GM18867 (cell line): ENCODE measurements at regions not wholly inside any gene's neighbourhood (a gene's known extent, or its start where the extent isn't known, plus 50 kb on each side); places are given as distances from the start of the nearest gene placed in this dataset.

Experiments
- ATAC-seq: cut with Tn5 transposase; IDR thresholded peaks from one replicate; pipeline ENCODE4 v1.9.1; 2021; ENCODE audit warnings: mild to moderate bottlenecking, moderate library complexity; ENCODE audit not compliant: unreplicated experiment

GRCh38 chr10:130576427-130576826 is 440.2 kb downstream of the GLRX3 start:
- no peak for ATAC-seq

- ATAC-seq: no peak
Observed at GRCh38 chr10:130577039-130577438, 440.8 kb downstream of the GLRX3 start.

- ATAC-seq: no peak
Observed at GRCh38 chr10:130578532-130579289, 442.5 kb downstream of the GLRX3 start.

GRCh38 chr10:130579913-130580312 is 443.7 kb downstream of the GLRX3 start:
- ATAC-seq: no peak

- no peak for ATAC-seq
Observed at GRCh38 chr10:130580975-130581374, 444.8 kb downstream of the GLRX3 start.

- no peak for ATAC-seq
Observed at GRCh38 chr10:130587718-130588117, 451.5 kb downstream of the GLRX3 start.

GRCh38 chr10:130606001-130606405 is 469.8 kb downstream of the GLRX3 start:
- ATAC-seq: no peak

GRCh38 chr10:130607366-130607765 is 471.2 kb downstream of the GLRX3 start:
- no peak for ATAC-seq

GRCh38 chr10:130611239-130611638 is 475.0 kb downstream of the GLRX3 start:
- ATAC-seq: no peak

- ATAC-seq: no peak
Observed at GRCh38 chr10:130615457-130615856, 479.3 kb downstream of the GLRX3 start.

- ATAC-seq: no peak
Observed at GRCh38 chr10:130617985-130618384, 481.8 kb downstream of the GLRX3 start.

GRCh38 chr10:130618647-130619046 is 482.5 kb downstream of the GLRX3 start:
- ATAC-seq: no peak

- ATAC-seq: no peak
Observed at GRCh38 chr10:130621231-130621775, 485.1 kb downstream of the GLRX3 start.

- no peak for ATAC-seq
Observed at GRCh38 chr10:130623680-130624267, 487.6 kb downstream of the GLRX3 start.

- no peak for ATAC-seq
Observed at GRCh38 chr10:130627346-130628045, 491.3 kb downstream of the GLRX3 start.

GRCh38 chr10:130630135-130630534 is 493.9 kb downstream of the GLRX3 start:
- ATAC-seq: no peak

GRCh38 chr10:130631142-130632096 is 495.2 kb downstream of the GLRX3 start:
- no peak for ATAC-seq

GRCh38 chr10:130634816-130635215 is 498.6 kb downstream of the GLRX3 start:
- ATAC-seq: no peak

- no peak for ATAC-seq
Observed at GRCh38 chr10:130635528-130635927, 499.3 kb downstream of the GLRX3 start.

GRCh38 chr10:130636313-130636930 is 500.2 kb downstream of the GLRX3 start:
- ATAC-seq: no peak
